ENCODE measurements at regions not wholly inside any gene's neighbourhood (a gene's known extent, or its start where the extent isn't known, plus 50 kb on each side); places are given as distances from the start of the nearest gene placed in this dataset.
"Not testable (repeated sequence)": the region's sequence is repeated elsewhere in the genome, so short reads cannot be mapped to it uniquely, and the experiment has no call there.

- no peak for DNase-seq
These were observed 785.3 kb upstream of the SEMA6A start for GRCh38 chr5:117359895-117360294.

- DNase-seq = no peak
These were observed 783.3 kb upstream of the SEMA6A start for GRCh38 chr5:117357886-117358285.

GRCh38 chr5:117347280-117347679 is 772.7 kb upstream of the SEMA6A start:
- no peak for DNase-seq

GRCh38 chr5:117343726-117344125 is 769.1 kb upstream of the SEMA6A start:
- DNase-seq = not testable (repeated sequence)

- DNase-seq = no peak
These were observed 762.6 kb upstream of the SEMA6A start for GRCh38 chr5:117337064-117337749.

GRCh38 chr5:117336208-117336607 is 761.6 kb upstream of the SEMA6A start:
- DNase-seq = no peak

GRCh38 chr5:117333011-117333410 is 758.4 kb upstream of the SEMA6A start:
- DNase-seq = no peak

GRCh38 chr5:117332341-117332740 is 757.7 kb upstream of the SEMA6A start:
- no peak for DNase-seq

- no peak for DNase-seq
These were observed 752.9 kb upstream of the SEMA6A start for GRCh38 chr5:117327511-117327910.

- no peak for DNase-seq
These were observed 752.4 kb upstream of the SEMA6A start for GRCh38 chr5:117326997-117327396.

- no peak for DNase-seq
These were observed 743.9 kb upstream of the SEMA6A start for GRCh38 chr5:117318528-117318927.

- DNase-seq = no peak
These were observed 740.5 kb upstream of the SEMA6A start for GRCh38 chr5:117315170-117315569.

- DNase-seq = not testable (repeated sequence)
These were observed 730.0 kb upstream of the SEMA6A start for GRCh38 chr5:117304512-117305107.

- no peak for DNase-seq
These were observed 728.3 kb upstream of the SEMA6A start for GRCh38 chr5:117302949-117303348.

- DNase-seq = no peak
These were observed 727.9 kb upstream of the SEMA6A start for GRCh38 chr5:117302473-117302872.

- no peak for DNase-seq
These were observed 725.3 kb upstream of the SEMA6A start for GRCh38 chr5:117299936-117300328.

- no peak for DNase-seq
These were observed 724.8 kb upstream of the SEMA6A start for GRCh38 chr5:117299224-117299935.

GRCh38 chr5:117296872-117297271 is 722.2 kb upstream of the SEMA6A start:
- DNase-seq = no peak

- DNase-seq = no peak
These were observed 721.3 kb upstream of the SEMA6A start for GRCh38 chr5:117295941-117296340.

GRCh38 chr5:117286813-117287212 is 712.2 kb upstream of the SEMA6A start:
- no peak for DNase-seq

GRCh38 chr5:117271656-117272055 is 697.0 kb upstream of the SEMA6A start:
- no peak for DNase-seq

- no peak for DNase-seq
These were observed 691.7 kb upstream of the SEMA6A start for GRCh38 chr5:117266280-117266679.

GRCh38 chr5:117263231-117263630 is 688.6 kb upstream of the SEMA6A start:
- DNase-seq = no peak

GRCh38 chr5:117262572-117263131 is 688.0 kb upstream of the SEMA6A start:
- DNase-seq = no peak
